ENCODE measurements at regions not wholly inside any gene's neighbourhood (a gene's known extent, or its start where the extent isn't known, plus 50 kb on each side); places are given as distances from the start of the nearest gene placed in this dataset.

GRCh38 chr6:168372889-168373288 lies 53.3 kb upstream of the DACT2 start:
- no peak overlapping the region for H2BK15ac ChIP-seq (ENCODE audit: low read depth, low read length)
- no peak overlapping the region for H4K8ac ChIP-seq (ENCODE audit: low read depth in 2 of 2, low read length in 2 of 2)
- no peak overlapping the region for H3K4me2 ChIP-seq (ENCODE audit: low read depth, low read length)
- DNase-seq (no peak), ATAC-seq (ENCODE audit: low read depth) (no peak)
- no peak overlapping the region for H3K4ac ChIP-seq (ENCODE audit: low read depth, low read length)
- H2AK5ac ChIP-seq (ENCODE audit: low read depth, low read length): no peak overlapping the region
- no peak overlapping the region for H2AFZ ChIP-seq (replicated peaks; ENCODE audit: low read length, poor library complexity)
- in situ Hi-C loops (cut with MboI; ENCODE audit: low sequenced_read_pairs) (no loop called here), intact Hi-C loops (cut with micrococcal nuclease) (no loop called here), dilution Hi-C loops (cut with HindIII; ENCODE audit: low sequenced_read_pairs, unreplicated experiment) (no loop called here)
- no peak overlapping the region for H4K5ac ChIP-seq (ENCODE audit: low read depth, low read length)
- H3K79me1 ChIP-seq (ENCODE audit: low read depth in 1 of 2, low read length in 2 of 2): no peaks in the 10 kb centered on the region
- TF ChIP-seq CHD1 (IDR thresholded peaks at IDR 0.05; ENCODE audit: low read depth, low read length) (no peak), POLR2A (IDR thresholded peaks at IDR 0.05; ENCODE audit: low read depth, low read length) (no peak), USF2 (IDR thresholded peaks at IDR 0.05; ENCODE audit: low read depth, low read length) (no peak), CEBPB (IDR thresholded peaks at IDR 0.05; ENCODE audit: low read depth, low read length) (no peak), FOS (IDR thresholded peaks at IDR 0.05; ENCODE audit: low read depth, low read length) (no peak), NFE2L2 (IDR thresholded peaks at IDR 0.05; ENCODE audit: low read depth, low read length) (no peak)
- no peak overlapping the region for H4K91ac ChIP-seq (ENCODE audit: insufficient read depth, low read depth, low read length)
- H3K18ac ChIP-seq (ENCODE audit: low read depth, low read length): no peak overlapping the region
- WGBS, 2 experiments (ENCODE audit: extremely low coverage in 2 of 2, insufficient read length in 1 of 2): no CpG with 5 or more reads among the region's 16 CpGs
- H3K4me1 ChIP-seq (ENCODE audit: control insufficient read depth, insufficient read depth, low read length): no peaks in the 10 kb centered on the region
- H2BK5ac ChIP-seq (ENCODE audit: low read depth, low read length, poor library complexity, severe bottlenecking): no peak overlapping the region
- H2BK120ac ChIP-seq (ENCODE audit: low read depth, low read length): no peak overlapping the region
- no TSS peak for BruUV-seq (replicated peaks)
- CTCF ChIA-PET: no interaction called here
- H3K56ac ChIP-seq (ENCODE audit: extremely low read depth, insufficient read depth, low read length): no peak overlapping the region
- H2BK20ac ChIP-seq (ENCODE audit: low read depth, low read length): no peak overlapping the region
- H4K20me1 ChIP-seq (ENCODE audit: insufficient read depth, low read length): no peaks in the 10 kb centered on the region
- no peak overlapping the region for H3K14ac ChIP-seq (replicated peaks; ENCODE audit: low read depth, low read length)
- H3K4me3 ChIP-seq (ENCODE audit: insufficient read depth, low read depth, low read length): no peak overlapping the region
- H3K9ac ChIP-seq (ENCODE audit: low read depth, low read length): no peak overlapping the region
- no peaks in the 10 kb centered on the region for H3K9me1 ChIP-seq (ENCODE audit: insufficient read depth, low read length)
- H3K27me3 ChIP-seq (ENCODE audit: control insufficient read depth, insufficient read depth, low read length): no peaks in the 10 kb centered on the region
- peaks cover 62% of the 10 kb centered on the region for H3K9me3 ChIP-seq (ENCODE audit: control insufficient read depth, insufficient read depth, low read length)
- H3K27ac ChIP-seq (ENCODE audit: insufficient read depth, low read length): no peak overlapping the region
- H2AK9ac ChIP-seq (replicated peaks; ENCODE audit: low read depth, low read length, poor library complexity): no peak overlapping the region
- no peak overlapping the region for H3K23ac ChIP-seq (ENCODE audit: low read depth, low read length)
- H3K36me3 ChIP-seq (ENCODE audit: control insufficient read depth, insufficient read depth, low read length): no peaks in the 10 kb centered on the region
- POLR2A ChIA-PET (ENCODE audit: unreplicated experiment): no interaction called here
